ENCODE measurements at regions not wholly inside any gene's neighbourhood (a gene's known extent, or its start where the extent isn't known, plus 50 kb on each side); places are given as distances from the start of the nearest gene placed in this dataset.

GRCh38 chr12:131333136-131333535 lies 377.8 kb upstream of the SFSWAP start:
- TF ChIP-seq POLR2A (IDR thresholded peaks at IDR 0.05; ENCODE audit: low read length) (no peak), GATA1 (IDR thresholded peaks at IDR 0.05; ENCODE audit: low read depth, low read length) (no peak)
